ENCODE measurements at regions not wholly inside any gene's neighbourhood (a gene's known extent, or its start where the extent isn't known, plus 50 kb on each side); places are given as distances from the start of the nearest gene placed in this dataset.

DNA sequence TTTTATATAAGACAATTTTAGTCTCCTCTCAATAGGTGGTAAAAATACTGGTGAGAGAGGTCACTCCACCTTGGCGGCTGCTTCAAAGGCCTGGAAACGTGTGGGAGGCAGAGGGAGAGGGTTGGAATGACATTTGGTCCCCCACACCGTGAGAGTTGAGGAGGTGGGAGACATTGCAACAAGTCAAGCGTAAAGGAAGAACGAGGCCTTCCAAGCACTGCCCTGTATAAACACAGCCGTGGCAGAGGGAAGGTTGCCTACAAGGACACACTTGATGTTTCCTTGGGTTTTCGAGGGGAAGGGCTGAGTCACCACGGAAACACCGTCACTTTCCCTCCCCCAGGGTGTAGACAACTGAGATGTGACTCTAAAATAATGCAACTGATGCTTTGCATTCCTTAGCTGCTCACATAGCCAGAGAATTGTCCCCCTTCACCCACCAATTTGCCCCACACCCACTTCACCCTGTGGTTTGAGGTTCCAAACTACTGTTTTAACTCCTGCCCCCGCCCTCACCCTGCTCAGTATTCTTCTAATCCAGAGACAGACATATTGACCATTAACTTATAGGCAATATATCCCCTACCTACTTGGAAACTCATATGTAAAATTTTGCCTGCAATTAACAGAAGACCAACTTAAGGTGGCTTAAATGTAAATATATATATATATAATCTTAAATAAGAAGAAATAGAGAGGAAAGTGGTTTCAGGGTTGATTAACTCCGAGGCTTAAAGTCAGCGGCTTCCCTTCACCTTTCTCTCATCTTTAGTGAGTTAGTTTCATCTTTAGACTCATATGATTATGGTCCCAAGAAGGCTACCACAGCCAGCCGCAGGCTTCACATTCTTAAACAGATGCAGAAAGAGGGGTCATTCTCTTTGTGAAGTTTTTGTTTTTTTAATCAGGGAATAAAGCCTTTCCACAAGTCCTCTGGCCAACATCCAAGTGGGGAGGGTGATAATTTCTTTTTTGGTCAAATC is 54.1 kb upstream of the BDNF start:
- Histone ChIP-seq H3K4me2 (replicated peaks; ENCODE audit: extremely low read depth, low read length, poor library complexity, severe bottlenecking) (no peak overlapping the region), H2AFZ (ENCODE audit: insufficient read depth, low read depth, low read length, poor library complexity, severe bottlenecking) (no peak overlapping the region), H3K9me3 (replicated peaks in 1 of 2; ENCODE audit: control insufficient read depth in 1 of 2, insufficient read depth in 1 of 2, low read length in 2 of 2) (peaks cover 4 to 6% of the 10 kb centered on the region in 2 donors), H4K20me1 (ENCODE audit: insufficient read depth, low read length) (no peaks in the 10 kb centered on the region), H3K79me2 (ENCODE audit: insufficient read depth, low read length) (no peaks in the 10 kb centered on the region), H3K36me3 (replicated peaks in 1 of 2; ENCODE audit: control insufficient read depth in 1 of 2, insufficient read depth in 2 of 2, low read length in 2 of 2) (no peaks in the 10 kb centered on the region), H3K27ac (ENCODE audit: low read depth in 1 of 2, low read length in 2 of 2) (no peak overlapping the region), H3K9ac (ENCODE audit: insufficient read depth, low read length, poor library complexity, severe bottlenecking) (no peak overlapping the region), H3K4me1 (ENCODE audit: control insufficient read depth in 1 of 2, insufficient read depth in 2 of 2, low read length in 2 of 2) (no peaks in the 10 kb centered on the region), H3K27me3 (ENCODE audit: control insufficient read depth in 2 of 2, insufficient read depth in 2 of 2, low read length in 2 of 2) (no peaks in the 10 kb centered on the region), H3K4me3 (replicated peaks in 1 of 3; ENCODE audit: low read depth in 2 of 3, low read length in 3 of 3) (no peak overlapping the region)
- Mint-ChIP-seq H3K9me3 (peaks cover 0 to 15% (median 3%) of the 10 kb centered on the region in 7 donors), H3K27ac (peak overlapping the region in 1 of 7 donors; percentile 54), H3K36me3 (no peaks in the 10 kb centered on the region), H3K4me1 (no peaks in the 10 kb centered on the region), H3K27me3 (ENCODE audit: low read depth in 3 of 3) (no peaks in the 10 kb centered on the region), H3K4me3 (no peak overlapping the region)
- WGBS (ENCODE audit: insufficient coverage), result 39% methylated on average over 3 of the region's 13 CpGs
- DNase-seq, result no peak
- intact Hi-C loops (cut with micrococcal nuclease), result no loop called here
- TF ChIP-seq, protein P1, sequence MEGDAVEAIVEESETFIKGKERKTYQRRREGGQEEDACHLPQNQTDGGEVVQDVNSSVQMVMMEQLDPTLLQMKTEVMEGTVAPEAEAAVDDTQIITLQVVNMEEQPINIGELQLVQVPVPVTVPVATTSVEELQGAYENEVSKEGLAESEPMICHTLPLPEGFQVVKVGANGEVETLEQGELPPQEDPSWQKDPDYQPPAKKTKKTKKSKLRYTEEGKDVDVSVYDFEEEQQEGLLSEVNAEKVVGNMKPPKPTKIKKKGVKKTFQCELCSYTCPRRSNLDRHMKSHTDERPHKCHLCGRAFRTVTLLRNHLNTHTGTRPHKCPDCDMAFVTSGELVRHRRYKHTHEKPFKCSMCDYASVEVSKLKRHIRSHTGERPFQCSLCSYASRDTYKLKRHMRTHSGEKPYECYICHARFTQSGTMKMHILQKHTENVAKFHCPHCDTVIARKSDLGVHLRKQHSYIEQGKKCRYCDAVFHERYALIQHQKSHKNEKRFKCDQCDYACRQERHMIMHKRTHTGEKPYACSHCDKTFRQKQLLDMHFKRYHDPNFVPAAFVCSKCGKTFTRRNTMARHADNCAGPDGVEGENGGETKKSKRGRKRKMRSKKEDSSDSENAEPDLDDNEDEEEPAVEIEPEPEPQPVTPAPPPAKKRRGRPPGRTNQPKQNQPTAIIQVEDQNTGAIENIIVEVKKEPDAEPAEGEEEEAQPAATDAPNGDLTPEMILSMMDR (IDR thresholded peaks at IDR 0.05), result no peak

Measured in CD14-positive monocyte (primary cell).